ENCODE measurements at regions not wholly inside any gene's neighbourhood (a gene's known extent, or its start where the extent isn't known, plus 50 kb on each side); places are given as distances from the start of the nearest gene placed in this dataset.

- DNase-seq (ENCODE audit: low read depth) = peak; percentile 13
- TF ChIP-seq CTCF (IDR thresholded peaks at IDR 0.05; ENCODE audit: insufficient read depth, low read depth, low read length, missing control alignments) = no peak
- H3K4me3 ChIP-seq (ENCODE audit: low read depth, low read length) = no peak overlapping the region
Measured at GRCh38 chr5:6202149-6202967, 176.0 kb downstream of the MED10 start.

- DNase-seq (ENCODE audit: low read depth) = no peak
- H3K4me3 ChIP-seq (ENCODE audit: low read depth, low read length) = no peak overlapping the region
- no peak for TF ChIP-seq CTCF (IDR thresholded peaks at IDR 0.05; ENCODE audit: insufficient read depth, low read depth, low read length, missing control alignments)
Measured at GRCh38 chr5:6201631-6202030, 176.7 kb downstream of the MED10 start.

- no peak for TF ChIP-seq CTCF (IDR thresholded peaks at IDR 0.05; ENCODE audit: insufficient read depth, low read depth, low read length, missing control alignments)
- DNase-seq (ENCODE audit: low read depth) = no peak
- no peak overlapping the region for H3K4me3 ChIP-seq (ENCODE audit: low read depth, low read length)
Measured at GRCh38 chr5:6198531-6198930, 179.8 kb downstream of the MED10 start.

GRCh38 chr5:6197427-6197826, 180.9 kb downstream of the MED10 start:
- no peak for DNase-seq (ENCODE audit: low read depth)
- no peak overlapping the region for H3K4me3 ChIP-seq (ENCODE audit: low read depth, low read length)
- no peak for TF ChIP-seq CTCF (IDR thresholded peaks at IDR 0.05; ENCODE audit: insufficient read depth, low read depth, low read length, missing control alignments)

GRCh38 chr5:6195711-6196358, 182.5 kb downstream of the MED10 start:
- no peak overlapping the region for H3K4me3 ChIP-seq (ENCODE audit: low read depth, low read length)
- TF ChIP-seq CTCF (IDR thresholded peaks at IDR 0.05; ENCODE audit: insufficient read depth, low read depth, low read length, missing control alignments) = no peak
- no peak for DNase-seq (ENCODE audit: low read depth)

- H3K4me3 ChIP-seq (ENCODE audit: low read depth, low read length) = no peak overlapping the region
- no peak for TF ChIP-seq CTCF (IDR thresholded peaks at IDR 0.05; ENCODE audit: insufficient read depth, low read depth, low read length, missing control alignments)
- no peak for DNase-seq (ENCODE audit: low read depth)
Measured at GRCh38 chr5:6194906-6195612, 183.3 kb downstream of the MED10 start.
